ENCODE measurements at regions not wholly inside any gene's neighbourhood (a gene's known extent, or its start where the extent isn't known, plus 50 kb on each side); places are given as distances from the start of the nearest gene placed in this dataset.

GRCh38 chr10:20970044-20970443, 72.9 kb upstream of the NEBL start:
- TF ChIP-seq, protein P1, sequence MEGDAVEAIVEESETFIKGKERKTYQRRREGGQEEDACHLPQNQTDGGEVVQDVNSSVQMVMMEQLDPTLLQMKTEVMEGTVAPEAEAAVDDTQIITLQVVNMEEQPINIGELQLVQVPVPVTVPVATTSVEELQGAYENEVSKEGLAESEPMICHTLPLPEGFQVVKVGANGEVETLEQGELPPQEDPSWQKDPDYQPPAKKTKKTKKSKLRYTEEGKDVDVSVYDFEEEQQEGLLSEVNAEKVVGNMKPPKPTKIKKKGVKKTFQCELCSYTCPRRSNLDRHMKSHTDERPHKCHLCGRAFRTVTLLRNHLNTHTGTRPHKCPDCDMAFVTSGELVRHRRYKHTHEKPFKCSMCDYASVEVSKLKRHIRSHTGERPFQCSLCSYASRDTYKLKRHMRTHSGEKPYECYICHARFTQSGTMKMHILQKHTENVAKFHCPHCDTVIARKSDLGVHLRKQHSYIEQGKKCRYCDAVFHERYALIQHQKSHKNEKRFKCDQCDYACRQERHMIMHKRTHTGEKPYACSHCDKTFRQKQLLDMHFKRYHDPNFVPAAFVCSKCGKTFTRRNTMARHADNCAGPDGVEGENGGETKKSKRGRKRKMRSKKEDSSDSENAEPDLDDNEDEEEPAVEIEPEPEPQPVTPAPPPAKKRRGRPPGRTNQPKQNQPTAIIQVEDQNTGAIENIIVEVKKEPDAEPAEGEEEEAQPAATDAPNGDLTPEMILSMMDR (IDR thresholded peaks at IDR 0.05; ENCODE audit: extremely low read depth, low read depth, low read length): no peak
- Histone ChIP-seq H3K4me2 (ENCODE audit: insufficient read depth, low read length) (no peak overlapping the region), H3K9me3 (ENCODE audit: low read depth, low read length) (no peaks in the 10 kb centered on the region), H3K27ac (ENCODE audit: low read depth, low read length) (no peak overlapping the region), H4K20me1 (ENCODE audit: insufficient read depth, low read length) (no peaks in the 10 kb centered on the region), H2AFZ (ENCODE audit: low read length) (no peak overlapping the region), H3K4me3 (ENCODE audit: insufficient read depth, low read length) (no peak overlapping the region), H3K36me3 (ENCODE audit: insufficient read depth, low read length) (no peaks in the 10 kb centered on the region), H3K27me3 (ENCODE audit: insufficient read depth, low read length) (no peaks in the 10 kb centered on the region), H3K79me2 (ENCODE audit: insufficient read depth, low read length) (no peaks in the 10 kb centered on the region), H3K4me1 (ENCODE audit: insufficient read depth, low read length) (no peaks in the 10 kb centered on the region)
- DNase-seq (ENCODE audit: insufficient read length, low spot score, missing footprints): no peak

GRCh38 chr10:20966426-20966825, 69.3 kb upstream of the NEBL start:
- TF ChIP-seq, protein P1 (IDR thresholded peaks at IDR 0.05; ENCODE audit: extremely low read depth, low read depth, low read length): no peak

DNA sequence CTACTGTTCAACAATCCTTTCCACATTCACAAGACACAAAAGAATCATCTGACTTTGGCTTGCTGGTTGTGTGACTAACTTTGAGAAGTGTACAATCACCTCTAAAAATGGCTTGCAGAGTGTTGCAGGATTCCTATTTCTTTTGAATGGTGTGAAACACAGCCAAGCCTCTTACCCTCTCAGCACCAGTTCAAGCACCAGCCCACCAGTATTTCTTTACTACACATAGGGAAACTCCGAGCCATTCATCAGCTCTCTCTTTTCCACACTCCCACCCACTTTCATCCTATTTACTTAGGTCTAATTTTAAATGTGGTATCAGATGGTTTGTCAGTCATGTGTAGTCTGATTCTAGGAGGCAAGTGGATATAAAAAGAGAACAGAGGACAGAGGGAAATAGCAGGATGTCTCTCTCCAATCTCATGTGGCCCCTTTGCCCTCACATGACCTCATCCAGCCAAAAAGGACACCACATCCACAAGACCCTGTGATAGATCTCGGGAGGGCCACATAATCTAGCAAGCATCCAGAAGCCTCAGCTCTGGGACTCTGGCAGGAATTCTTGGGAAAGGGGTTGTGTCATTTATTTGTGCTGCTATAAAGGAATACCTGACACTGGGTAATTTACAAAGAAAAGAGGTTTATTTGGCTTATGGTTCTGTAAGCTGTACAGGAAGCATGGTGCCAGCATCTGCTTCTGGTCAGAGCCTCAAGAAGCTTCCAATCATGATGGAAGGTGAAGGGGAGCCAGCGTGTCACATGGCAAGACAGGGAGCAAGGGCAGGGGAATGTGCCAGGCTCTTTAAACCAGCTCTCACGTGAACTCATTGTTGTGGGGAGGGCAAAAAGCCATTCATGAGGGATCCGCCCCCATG, 66.8 kb upstream of the NEBL start:
- DNase-seq (ENCODE audit: insufficient read length, low spot score, missing footprints): no peak
- H4K20me1 ChIP-seq (ENCODE audit: insufficient read depth, low read length): no peaks in the 10 kb centered on the region
- H3K4me3 ChIP-seq (ENCODE audit: insufficient read depth, low read length): no peak overlapping the region
- no peak overlapping the region for H2AFZ ChIP-seq (ENCODE audit: low read length)
- H3K4me1 ChIP-seq (ENCODE audit: insufficient read depth, low read length): no peaks in the 10 kb centered on the region
- H3K9me3 ChIP-seq (ENCODE audit: low read depth, low read length): no peaks in the 10 kb centered on the region
- H3K27ac ChIP-seq (ENCODE audit: low read depth, low read length): no peak overlapping the region
- TF ChIP-seq, protein P1 (IDR thresholded peaks at IDR 0.05; ENCODE audit: extremely low read depth, low read depth, low read length): no peak
- H3K36me3 ChIP-seq (ENCODE audit: insufficient read depth, low read length): no peaks in the 10 kb centered on the region
- H3K27me3 ChIP-seq (ENCODE audit: insufficient read depth, low read length): no peaks in the 10 kb centered on the region
- H3K79me2 ChIP-seq (ENCODE audit: insufficient read depth, low read length): no peaks in the 10 kb centered on the region
- no peak overlapping the region for H3K4me2 ChIP-seq (ENCODE audit: insufficient read depth, low read length)

More at GRCh38 chr10:20966426-20966825, 69.3 kb upstream of the NEBL start:
- no peaks in the 10 kb centered on the region for H3K36me3 ChIP-seq (ENCODE audit: insufficient read depth, low read length)
- no peaks in the 10 kb centered on the region for H3K27me3 ChIP-seq (ENCODE audit: insufficient read depth, low read length)
- DNase-seq (ENCODE audit: insufficient read length, low spot score, missing footprints): no peak
- H3K4me3 ChIP-seq (ENCODE audit: insufficient read depth, low read length): no peak overlapping the region
- no peaks in the 10 kb centered on the region for H3K9me3 ChIP-seq (ENCODE audit: low read depth, low read length)
- no peaks in the 10 kb centered on the region for H4K20me1 ChIP-seq (ENCODE audit: insufficient read depth, low read length)
- H3K4me2 ChIP-seq (ENCODE audit: insufficient read depth, low read length): no peak overlapping the region
- H3K79me2 ChIP-seq (ENCODE audit: insufficient read depth, low read length): no peaks in the 10 kb centered on the region
- H3K27ac ChIP-seq (ENCODE audit: low read depth, low read length): no peak overlapping the region
- H2AFZ ChIP-seq (ENCODE audit: low read length): no peak overlapping the region
- no peaks in the 10 kb centered on the region for H3K4me1 ChIP-seq (ENCODE audit: insufficient read depth, low read length)

GRCh38 chr10:20963056-20963455, 65.9 kb upstream of the NEBL start:
- Histone ChIP-seq H4K20me1 (ENCODE audit: insufficient read depth, low read length) (no peaks in the 10 kb centered on the region), H3K36me3 (ENCODE audit: insufficient read depth, low read length) (no peaks in the 10 kb centered on the region), H3K4me2 (ENCODE audit: insufficient read depth, low read length) (no peak overlapping the region), H2AFZ (ENCODE audit: low read length) (no peak overlapping the region), H3K4me1 (ENCODE audit: insufficient read depth, low read length) (no peaks in the 10 kb centered on the region), H3K27ac (ENCODE audit: low read depth, low read length) (no peak overlapping the region), H3K4me3 (ENCODE audit: insufficient read depth, low read length) (no peak overlapping the region), H3K9me3 (ENCODE audit: low read depth, low read length) (no peaks in the 10 kb centered on the region), H3K27me3 (ENCODE audit: insufficient read depth, low read length) (no peaks in the 10 kb centered on the region), H3K79me2 (ENCODE audit: insufficient read depth, low read length) (no peaks in the 10 kb centered on the region)
- DNase-seq (ENCODE audit: insufficient read length, low spot score, missing footprints): no peak
- TF ChIP-seq, protein P1 (IDR thresholded peaks at IDR 0.05; ENCODE audit: extremely low read depth, low read depth, low read length): no peak
